ENCODE measurements at regions not wholly inside any gene's neighbourhood (a gene's known extent, or its start where the extent isn't known, plus 50 kb on each side); places are given as distances from the start of the nearest gene placed in this dataset.

GRCh38 chr6:138716013-138716412 lies 57.6 kb upstream of the CCDC28A start (continued):
- TF ChIP-seq HMGXB4 (CRISPR knock-in tag; IDR thresholded peaks at IDR 0.05) = no peak
- no peak for TF ChIP-seq NR2C2 (CRISPR knock-in tag; IDR thresholded peaks at IDR 0.05)

GRCh38 chr6:138716971-138717665 lies 56.5 kb upstream of the CCDC28A start:
- DNase-seq (ENCODE audit: low spot score) = no peak
- Mint-ChIP-seq H3K4me3 (no peak overlapping the region), H3K9me3 (peaks cover 28% of the 10 kb centered on the region), H3K36me3 (peaks cover 19% of the 10 kb centered on the region), H3K4me1 (no peaks in the 10 kb centered on the region), H3K27ac (no peak overlapping the region), H3K27me3 (ENCODE audit: low read depth) (no peaks in the 10 kb centered on the region)
- TF ChIP-seq ZSCAN18 (CRISPR knock-in tag; IDR thresholded peaks at IDR 0.05) (no peak), PRDM15 (CRISPR knock-in tag; IDR thresholded peaks at IDR 0.05) (no peak), NR3C1 (CRISPR knock-in tag; conservative IDR thresholded peaks at IDR 0.05; ENCODE audit: low read depth) (no peak), USF1 (CRISPR knock-in tag; IDR thresholded peaks at IDR 0.05) (no peak), HMGXB4 (CRISPR knock-in tag; IDR thresholded peaks at IDR 0.05) (no peak), ATF6 (CRISPR knock-in tag; IDR thresholded peaks at IDR 0.05) (no peak), MAX (CRISPR knock-in tag; IDR thresholded peaks at IDR 0.05) (no peak), TCF7 (CRISPR knock-in tag; IDR thresholded peaks at IDR 0.05; ENCODE audit: low read depth) (no peak), EMX1 (CRISPR knock-in tag; IDR thresholded peaks at IDR 0.05) (no peak), ZNF423 (CRISPR knock-in tag; IDR thresholded peaks at IDR 0.05) (no peak), ZNF416 (CRISPR knock-in tag; IDR thresholded peaks at IDR 0.05) (no peak), NFYB (CRISPR knock-in tag; conservative IDR thresholded peaks at IDR 0.05; ENCODE audit: low read depth) (no peak), NFATC4 (CRISPR knock-in tag; IDR thresholded peaks at IDR 0.05) (no peak), JUN (CRISPR knock-in tag; IDR thresholded peaks at IDR 0.05) (no peak), ZNF512 (CRISPR knock-in tag; IDR thresholded peaks at IDR 0.05; ENCODE audit: borderline replicate concordance) (no peak)
- ChIA-PET CTCF (no interaction called here), POLR2A (interaction anchor here (0.6 kb wide), 1 partner anchor 298 kb away, joined by 3 read pairs; no protein-coding TSS in a partner anchor)
- no peak for ATAC-seq

Measured in WTC11 (cell line).